GM12874 (cell line): ENCODE measurements at regions not wholly inside any gene's neighbourhood (a gene's known extent, or its start where the extent isn't known, plus 50 kb on each side); places are given as distances from the start of the nearest gene placed in this dataset.

Experiments
- CTCF ChIP-seq: IDR thresholded peaks from 2 replicates; pipeline ENCODE4 v1.5.1; 2011; ENCODE audit warnings: low read depth, mild to moderate bottlenecking, control low read depth, low read length, moderate library complexity; ENCODE audit not compliant: insufficient read depth

GRCh38 chr1:81068726-81069125, 732.0 kb upstream of the ADGRL2 start:
- TF ChIP-seq CTCF, result no peak

GRCh38 chr1:81053826-81054225, 746.9 kb upstream of the ADGRL2 start:
- TF ChIP-seq CTCF, result no peak

GRCh38 chr1:81052162-81052561, 748.6 kb upstream of the ADGRL2 start:
- no peak for TF ChIP-seq CTCF

GRCh38 chr1:81050390-81050789, 750.3 kb upstream of the ADGRL2 start:
- no peak for TF ChIP-seq CTCF

- TF ChIP-seq CTCF, result no peak
Observed at GRCh38 chr1:81044708-81045107, 756.0 kb upstream of the ADGRL2 start.

- no peak for TF ChIP-seq CTCF
Observed at GRCh38 chr1:81042225-81042624, 758.5 kb upstream of the ADGRL2 start.

- TF ChIP-seq CTCF, result no peak
Observed at GRCh38 chr1:81034291-81034690, 766.4 kb upstream of the ADGRL2 start.

GRCh38 chr1:81032973-81033425, 767.7 kb upstream of the ADGRL2 start:
- TF ChIP-seq CTCF, result no peak
